Right hindlimb (tissue), 1 donor: ENCODE measurements at regions not wholly inside any gene's neighbourhood (a gene's known extent, or its start where the extent isn't known, plus 50 kb on each side); places are given as distances from the start of the nearest gene placed in this dataset.

Experiments used
- DNase-seq: peaks from one replicate; pipeline ENCODE4 v3.0.0-alpha.2; 2018

GRCh38 chr15:35320158-35320780 is 225.7 kb downstream of the DPH6 start:
- no peak for DNase-seq

GRCh38 chr15:35319354-35319753 is 226.6 kb downstream of the DPH6 start:
- DNase-seq: no peak

GRCh38 chr15:35317217-35317616 is 228.7 kb downstream of the DPH6 start:
- no peak for DNase-seq

GRCh38 chr15:35312344-35312743 is 227.2 kb upstream of the NANOGP8 start:
- no peak for DNase-seq

- DNase-seq: no peak
Observed at GRCh38 chr15:35311615-35312014, 226.5 kb upstream of the NANOGP8 start.

GRCh38 chr15:35309886-35310285 is 224.8 kb upstream of the NANOGP8 start:
- no peak for DNase-seq

- DNase-seq: peak; percentile 54
Observed at GRCh38 chr15:35308802-35309201, 223.7 kb upstream of the NANOGP8 start.

GRCh38 chr15:35307676-35308075 is 222.6 kb upstream of the NANOGP8 start:
- no peak for DNase-seq

GRCh38 chr15:35307026-35307425 is 221.9 kb upstream of the NANOGP8 start:
- DNase-seq: no peak

GRCh38 chr15:35306361-35306981 is 221.4 kb upstream of the NANOGP8 start:
- peak; percentile 29 for DNase-seq

GRCh38 chr15:35305946-35306345 is 220.9 kb upstream of the NANOGP8 start:
- peak; percentile 30 for DNase-seq

- DNase-seq: no peak
Observed at GRCh38 chr15:35305031-35305550, 220.0 kb upstream of the NANOGP8 start.

- no peak for DNase-seq
Observed at GRCh38 chr15:35304389-35304788, 219.3 kb upstream of the NANOGP8 start.

GRCh38 chr15:35302334-35302733 is 217.2 kb upstream of the NANOGP8 start:
- DNase-seq: no peak

GRCh38 chr15:35301088-35301487 is 216.0 kb upstream of the NANOGP8 start:
- DNase-seq: no peak

GRCh38 chr15:35299059-35299735 is 214.1 kb upstream of the NANOGP8 start:
- DNase-seq: no peak

- DNase-seq: no peak
Observed at GRCh38 chr15:35298509-35298908, 213.4 kb upstream of the NANOGP8 start.

GRCh38 chr15:35293353-35294130 is 208.4 kb upstream of the NANOGP8 start:
- DNase-seq: no peak

GRCh38 chr15:35290301-35290721 is 205.2 kb upstream of the NANOGP8 start:
- no peak for DNase-seq

- no peak for DNase-seq
Observed at GRCh38 chr15:35289024-35289617, 204.0 kb upstream of the NANOGP8 start.

GRCh38 chr15:35288580-35288979 is 203.5 kb upstream of the NANOGP8 start:
- DNase-seq: no peak

GRCh38 chr15:35286721-35287120 is 201.6 kb upstream of the NANOGP8 start:
- no peak for DNase-seq

- no peak for DNase-seq
Observed at GRCh38 chr15:35282965-35283496, 197.9 kb upstream of the NANOGP8 start.
